K562 (cell line): ENCODE measurements at regions not wholly inside any gene's neighbourhood (a gene's known extent, or its start where the extent isn't known, plus 50 kb on each side); places are given as distances from the start of the nearest gene placed in this dataset.

Experiments used
- FOXA1 ChIP-seq: fragments of 450-650 bp; IDR thresholded peaks from 2 replicates; pipeline ENCODE4 v1.6.1; 2016; ENCODE audit warnings: mild to moderate bottlenecking, borderline replicate concordance
- SMC3 ChIP-seq: conservative IDR thresholded peaks from 2 replicates; pipeline ENCODE4 v1.6.1; 2011; ENCODE audit warnings: low read depth, low read length, improper control_type of control experiment; ENCODE audit not compliant: insufficient read depth
- SPI1 ChIP-seq: IDR thresholded peaks from 2 replicates; pipeline ENCODE4 v1.6.1; 2011; ENCODE audit warnings: low read depth, low read length, control low read depth, borderline replicate concordance
- TF ChIP-seq, protein P1 (sequence below): fragments of 250-450 bp; sonication (Bioruptor Pico); IDR thresholded peaks from 2 replicates; pipeline ENCODE4 v1.5.0; 2021
- TF ChIP-seq, protein P2 (sequence below): sonication (generic); formaldehyde crosslinking; IDR thresholded peaks from 2 replicates; pipeline ENCODE4 v1.8.0; 2022; ENCODE audit warnings: mild to moderate bottlenecking, missing genetic modification reagents, borderline replicate concordance
- TF ChIP-seq, protein P3 (sequence below): sonication (generic); formaldehyde crosslinking; IDR thresholded peaks from 2 replicates; pipeline ENCODE4 v1.8.0; 2022; ENCODE audit warnings: mild to moderate bottlenecking, missing genetic modification reagents

DNA sequence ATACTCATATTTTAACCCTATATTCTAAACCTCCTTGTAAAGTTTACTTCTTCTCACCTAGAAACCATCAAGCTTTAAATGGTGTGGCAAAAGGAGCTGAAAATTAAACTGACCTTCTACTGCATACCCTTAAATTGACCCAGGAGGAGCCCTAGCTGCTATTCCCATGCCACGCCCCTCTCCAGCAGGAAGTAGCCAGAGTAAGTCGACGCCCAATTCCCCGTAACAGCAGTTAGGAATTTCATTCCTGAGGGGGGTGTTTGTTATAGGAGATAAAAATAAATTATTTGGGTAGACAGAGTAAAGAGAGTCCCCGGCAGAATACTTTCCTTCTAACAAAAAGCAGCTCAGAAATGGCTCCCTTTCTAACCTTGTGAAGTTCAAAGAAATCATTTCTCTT lies 111.8 kb upstream of the FAM174A start:
- TF ChIP-seq SPI1, result no peak
- TF ChIP-seq, protein P1, sequence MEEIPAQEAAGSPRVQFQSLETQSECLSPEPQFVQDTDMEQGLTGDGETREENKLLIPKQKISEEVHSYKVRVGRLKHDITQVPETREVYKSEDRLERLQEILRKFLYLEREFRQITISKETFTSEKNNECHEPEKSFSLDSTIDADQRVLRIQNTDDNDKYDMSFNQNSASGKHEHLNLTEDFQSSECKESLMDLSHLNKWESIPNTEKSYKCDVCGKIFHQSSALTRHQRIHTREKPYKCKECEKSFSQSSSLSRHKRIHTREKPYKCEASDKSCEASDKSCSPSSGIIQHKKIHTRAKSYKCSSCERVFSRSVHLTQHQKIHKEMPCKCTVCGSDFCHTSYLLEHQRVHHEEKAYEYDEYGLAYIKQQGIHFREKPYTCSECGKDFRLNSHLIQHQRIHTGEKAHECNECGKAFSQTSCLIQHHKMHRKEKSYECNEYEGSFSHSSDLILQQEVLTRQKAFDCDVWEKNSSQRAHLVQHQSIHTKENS (CRISPR knock-in tag), result no peak
- TF ChIP-seq FOXA1, result no peak
- TF ChIP-seq, protein P2, sequence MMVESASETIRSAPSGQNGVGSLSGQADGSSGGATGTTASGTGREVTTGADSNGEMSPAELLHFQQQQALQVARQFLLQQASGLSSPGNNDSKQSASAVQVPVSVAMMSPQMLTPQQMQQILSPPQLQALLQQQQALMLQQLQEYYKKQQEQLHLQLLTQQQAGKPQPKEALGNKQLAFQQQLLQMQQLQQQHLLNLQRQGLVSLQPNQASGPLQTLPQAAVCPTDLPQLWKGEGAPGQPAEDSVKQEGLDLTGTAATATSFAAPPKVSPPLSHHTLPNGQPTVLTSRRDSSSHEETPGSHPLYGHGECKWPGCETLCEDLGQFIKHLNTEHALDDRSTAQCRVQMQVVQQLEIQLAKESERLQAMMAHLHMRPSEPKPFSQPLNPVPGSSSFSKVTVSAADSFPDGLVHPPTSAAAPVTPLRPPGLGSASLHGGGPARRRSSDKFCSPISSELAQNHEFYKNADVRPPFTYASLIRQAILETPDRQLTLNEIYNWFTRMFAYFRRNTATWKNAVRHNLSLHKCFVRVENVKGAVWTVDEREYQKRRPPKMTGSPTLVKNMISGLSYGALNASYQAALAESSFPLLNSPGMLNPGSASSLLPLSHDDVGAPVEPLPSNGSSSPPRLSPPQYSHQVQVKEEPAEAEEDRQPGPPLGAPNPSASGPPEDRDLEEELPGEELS (CRISPR knock-in tag), result no peak
- TF ChIP-seq, protein P3, sequence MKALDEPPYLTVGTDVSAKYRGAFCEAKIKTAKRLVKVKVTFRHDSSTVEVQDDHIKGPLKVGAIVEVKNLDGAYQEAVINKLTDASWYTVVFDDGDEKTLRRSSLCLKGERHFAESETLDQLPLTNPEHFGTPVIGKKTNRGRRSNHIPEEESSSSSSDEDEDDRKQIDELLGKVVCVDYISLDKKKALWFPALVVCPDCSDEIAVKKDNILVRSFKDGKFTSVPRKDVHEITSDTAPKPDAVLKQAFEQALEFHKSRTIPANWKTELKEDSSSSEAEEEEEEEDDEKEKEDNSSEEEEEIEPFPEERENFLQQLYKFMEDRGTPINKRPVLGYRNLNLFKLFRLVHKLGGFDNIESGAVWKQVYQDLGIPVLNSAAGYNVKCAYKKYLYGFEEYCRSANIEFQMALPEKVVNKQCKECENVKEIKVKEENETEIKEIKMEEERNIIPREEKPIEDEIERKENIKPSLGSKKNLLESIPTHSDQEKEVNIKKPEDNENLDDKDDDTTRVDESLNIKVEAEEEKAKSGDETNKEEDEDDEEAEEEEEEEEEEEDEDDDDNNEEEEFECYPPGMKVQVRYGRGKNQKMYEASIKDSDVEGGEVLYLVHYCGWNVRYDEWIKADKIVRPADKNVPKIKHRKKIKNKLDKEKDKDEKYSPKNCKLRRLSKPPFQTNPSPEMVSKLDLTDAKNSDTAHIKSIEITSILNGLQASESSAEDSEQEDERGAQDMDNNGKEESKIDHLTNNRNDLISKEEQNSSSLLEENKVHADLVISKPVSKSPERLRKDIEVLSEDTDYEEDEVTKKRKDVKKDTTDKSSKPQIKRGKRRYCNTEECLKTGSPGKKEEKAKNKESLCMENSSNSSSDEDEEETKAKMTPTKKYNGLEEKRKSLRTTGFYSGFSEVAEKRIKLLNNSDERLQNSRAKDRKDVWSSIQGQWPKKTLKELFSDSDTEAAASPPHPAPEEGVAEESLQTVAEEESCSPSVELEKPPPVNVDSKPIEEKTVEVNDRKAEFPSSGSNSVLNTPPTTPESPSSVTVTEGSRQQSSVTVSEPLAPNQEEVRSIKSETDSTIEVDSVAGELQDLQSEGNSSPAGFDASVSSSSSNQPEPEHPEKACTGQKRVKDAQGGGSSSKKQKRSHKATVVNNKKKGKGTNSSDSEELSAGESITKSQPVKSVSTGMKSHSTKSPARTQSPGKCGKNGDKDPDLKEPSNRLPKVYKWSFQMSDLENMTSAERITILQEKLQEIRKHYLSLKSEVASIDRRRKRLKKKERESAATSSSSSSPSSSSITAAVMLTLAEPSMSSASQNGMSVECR (CRISPR knock-in tag), result no peak
- no peak for TF ChIP-seq SMC3
